DOHH2 (cell line): ENCODE measurements at regions not wholly inside any gene's neighbourhood (a gene's known extent, or its start where the extent isn't known, plus 50 kb on each side); places are given as distances from the start of the nearest gene placed in this dataset.

Source experiments
- CTCF ChIP-seq: fragments of 200-600 bp; sonication (generic); IDR thresholded peaks from one replicate; pipeline ENCODE4 v1.5.1; 2014; ENCODE audit warnings: antibody characterized with exemption, mild to moderate bottlenecking, low read depth, low read length; ENCODE audit not compliant: poor library complexity, severe bottlenecking
- EZH2phosphoT487 ChIP-seq: fragments of 200-600 bp; sonication (generic); IDR thresholded peaks from 2 replicates; pipeline ENCODE4 v1.6.1; 2017; ENCODE audit warnings: borderline replicate concordance, mild to moderate bottlenecking, antibody characterized with exemption, low read length, moderate library complexity, mixed read lengths

GRCh38 chr20:20836836-20837235 is 124.4 kb upstream of the RALGAPA2 start:
- TF ChIP-seq EZH2phosphoT487 (no peak), CTCF (no peak)
